Tibial nerve (tissue), 4 donors: ENCODE measurements at regions not wholly inside any gene's neighbourhood (a gene's known extent, or its start where the extent isn't known, plus 50 kb on each side); places are given as distances from the start of the nearest gene placed in this dataset.

Experiments used
- DNase-seq, 2 donors: peaks; one replicate each; pipeline ENCODE4 v3.0.0-alpha.2; 2019; ENCODE audit warnings: low spot score in 2 of 2
- H3K27ac ChIP-seq, 4 donors: fragments of 200-600 bp; sonication (generic) in 3 of 4; one replicate each; pipeline ENCODE4 v1.5.1; 2017 to 2019; ENCODE audit warnings: mild to moderate bottlenecking in 1 of 4
- H3K27me3 ChIP-seq, 2 donors: fragments of 200-600 bp; sonication (generic) in 1 of 2; one replicate each; pipeline versions ENCODE4 v1.5.1 to v1.6.0; 2017 to 2019
- H3K36me3 ChIP-seq, 3 donors: fragments of 200-600 bp; sonication (generic); one replicate each; pipeline ENCODE4 v1.5.1; 2018 to 2019
- H3K4me1 ChIP-seq, 4 donors: fragments of 200-600 bp; sonication (generic) in 3 of 4; one replicate each; pipeline ENCODE4 v1.5.1; 2017 to 2019
- H3K4me3 ChIP-seq, 4 donors: fragments of 200-600 bp; sonication (generic) in 3 of 4; one replicate each; pipeline ENCODE4 v1.5.1; 2017 to 2019; ENCODE audit warnings: mild to moderate bottlenecking in 1 of 4, moderate library complexity in 1 of 4
- H3K9me3 ChIP-seq, 4 donors: fragments of 200-600 bp; sonication (generic) in 3 of 4; one replicate each; pipeline ENCODE4 v1.5.1; 2017 to 2019
- CTCF ChIP-seq, 5 experiments: fragments of 200-600 bp in 3 of 5; fragments of 450-650 bp in 2 of 5; sonication (generic) in 3 of 5; IDR thresholded peaks; one replicate each; pipeline ENCODE4 v1.5.1; 2016 to 2019; ENCODE audit warnings: antibody characterized with exemption in 5 of 5, mild to moderate bottlenecking in 3 of 5, moderate library complexity in 2 of 5
- EP300 ChIP-seq, 2 donors: sonication (generic); formaldehyde crosslinking; IDR thresholded peaks; one replicate each; pipeline ENCODE4 v1.6.1; 2017; ENCODE audit warnings: antibody characterized with exemption in 2 of 2, mild to moderate bottlenecking in 1 of 2
- POLR2A ChIP-seq, 2 donors: fragments of 450-650 bp; IDR thresholded peaks; one replicate each; pipeline ENCODE4 v1.6.1; 2017; ENCODE audit warnings: antibody characterized with exemption in 2 of 2, mild to moderate bottlenecking in 2 of 2, moderate library complexity in 2 of 2
- WGBS, 2 donors: methylation state at CpG; one replicate each; pipeline ENCODE4 v1.1.5; 2018; 5-methylcytosine and 5-hydroxymethylcytosine counted together

DNA sequence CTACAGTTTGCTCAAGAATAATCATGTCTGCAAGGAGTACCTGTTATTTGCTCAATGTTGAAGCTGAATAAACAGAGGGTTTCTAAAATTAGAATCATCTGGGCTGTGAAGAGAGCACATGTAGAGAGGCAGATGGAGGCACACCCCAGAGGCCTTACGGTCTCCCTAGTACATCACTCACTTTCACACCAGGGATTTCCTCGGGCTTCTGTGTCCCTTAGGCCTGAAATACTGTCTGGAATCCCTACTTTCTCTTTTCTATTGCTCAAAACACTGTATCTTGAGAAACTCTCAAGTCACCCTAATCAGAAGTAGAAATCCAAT lies 473.7 kb upstream of the ROBO2 start:
- Histone ChIP-seq H3K36me3 (no peaks in the 10 kb centered on the region), H3K27me3 (no peaks in the 10 kb centered on the region), H3K4me1 (no peaks in the 10 kb centered on the region), H3K27ac (no peak overlapping the region), H3K9me3 (no peaks in the 10 kb centered on the region), H3K4me3 (no peak overlapping the region)
- 58 to 73% methylated on average over 2 of the region's 2 CpGs for WGBS, 2 donors
- DNase-seq = no peak
- no peak for TF ChIP-seq EP300 (IDR thresholded peaks at IDR 0.05)
- no peak for TF ChIP-seq CTCF (IDR thresholded peaks at IDR 0.05)
- TF ChIP-seq POLR2A (IDR thresholded peaks at IDR 0.05) = no peak

- 92% methylated on average over 4 of the region's 4 CpGs for WGBS, 2 donors
- Histone ChIP-seq H3K27me3 (no peaks in the 10 kb centered on the region), H3K4me1 (no peaks in the 10 kb centered on the region), H3K9me3 (no peaks in the 10 kb centered on the region), H3K36me3 (no peaks in the 10 kb centered on the region), H3K4me3 (no peak overlapping the region), H3K27ac (no peak overlapping the region)
- TF ChIP-seq EP300 (IDR thresholded peaks at IDR 0.05) (no peak), POLR2A (IDR thresholded peaks at IDR 0.05) (no peak), CTCF (IDR thresholded peaks at IDR 0.05) (no peak)
- DNase-seq = no peak
Observed at GRCh38 chr3:76566904-76567303, 473.0 kb upstream of the ROBO2 start.

- no peak overlapping the region for H3K4me3 ChIP-seq
- H3K27ac ChIP-seq = no peak overlapping the region
- no peak for DNase-seq
- 62% methylated on average over 3 of the region's 3 CpGs for WGBS, 2 donors
- H3K4me1 ChIP-seq = no peaks in the 10 kb centered on the region
- TF ChIP-seq EP300 (IDR thresholded peaks at IDR 0.05) = no peak
- TF ChIP-seq CTCF (IDR thresholded peaks at IDR 0.05) = peak in 3 of 5 experiments; percentile 8 to 57 (median 35)
- TF ChIP-seq POLR2A (IDR thresholded peaks at IDR 0.05) = no peak
- no peaks in the 10 kb centered on the region for H3K27me3 ChIP-seq
- H3K9me3 ChIP-seq = no peaks in the 10 kb centered on the region
- no peaks in the 10 kb centered on the region for H3K36me3 ChIP-seq
Observed at GRCh38 chr3:76570436-76571057, 469.4 kb upstream of the ROBO2 start.

DNA sequence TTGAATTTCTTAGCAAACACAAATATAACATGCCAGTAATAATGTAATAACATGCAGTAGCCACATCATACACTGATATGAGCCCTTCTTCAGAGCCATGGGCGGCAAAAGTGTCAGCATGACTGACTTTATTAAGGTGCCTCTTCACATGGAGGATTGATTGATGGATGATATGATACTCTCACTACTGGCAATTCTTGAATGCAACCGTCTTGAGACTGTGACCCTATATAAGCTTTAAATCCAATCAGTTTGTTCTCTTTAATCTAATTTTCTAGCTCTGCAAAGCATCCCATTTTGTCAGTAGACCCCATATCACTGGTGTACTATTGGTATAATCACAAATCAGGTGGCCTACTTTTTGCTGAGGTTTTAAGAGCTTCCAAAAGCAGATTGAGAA lies 463.7 kb upstream of the ROBO2 start:
- Histone ChIP-seq H3K27ac (no peak overlapping the region), H3K36me3 (no peaks in the 10 kb centered on the region), H3K9me3 (no peaks in the 10 kb centered on the region), H3K4me3 (no peak overlapping the region), H3K27me3 (no peaks in the 10 kb centered on the region), H3K4me1 (no peaks in the 10 kb centered on the region)
- no peak for TF ChIP-seq CTCF (IDR thresholded peaks at IDR 0.05)
- TF ChIP-seq EP300 (IDR thresholded peaks at IDR 0.05) = no peak
- no peak for TF ChIP-seq POLR2A (IDR thresholded peaks at IDR 0.05)
- 76 to 85% methylated on average over 2 of the region's 2 CpGs for WGBS, 2 donors
- DNase-seq = no peak

- H3K27me3 ChIP-seq = no peaks in the 10 kb centered on the region
- H3K9me3 ChIP-seq = no peaks in the 10 kb centered on the region
- H3K4me1 ChIP-seq = no peaks in the 10 kb centered on the region
- no peak overlapping the region for H3K4me3 ChIP-seq
- H3K27ac ChIP-seq = no peak overlapping the region
- no peak for DNase-seq
- TF ChIP-seq POLR2A (IDR thresholded peaks at IDR 0.05) = no peak
- TF ChIP-seq EP300 (IDR thresholded peaks at IDR 0.05) = no peak
- no peak for TF ChIP-seq CTCF (IDR thresholded peaks at IDR 0.05)
- H3K36me3 ChIP-seq = no peaks in the 10 kb centered on the region
Observed at GRCh38 chr3:76582098-76582497, 457.8 kb upstream of the ROBO2 start.
